HG03571 (cell line): ENCODE measurements at regions not wholly inside any gene's neighbourhood (a gene's known extent, or its start where the extent isn't known, plus 50 kb on each side); places are given as distances from the start of the nearest gene placed in this dataset.

Experiments
- ATAC-seq: cut with Tn5 transposase; IDR thresholded peaks from one replicate; pipeline ENCODE4 v1.9.1; 2021; ENCODE audit not compliant: unreplicated experiment

DNA sequence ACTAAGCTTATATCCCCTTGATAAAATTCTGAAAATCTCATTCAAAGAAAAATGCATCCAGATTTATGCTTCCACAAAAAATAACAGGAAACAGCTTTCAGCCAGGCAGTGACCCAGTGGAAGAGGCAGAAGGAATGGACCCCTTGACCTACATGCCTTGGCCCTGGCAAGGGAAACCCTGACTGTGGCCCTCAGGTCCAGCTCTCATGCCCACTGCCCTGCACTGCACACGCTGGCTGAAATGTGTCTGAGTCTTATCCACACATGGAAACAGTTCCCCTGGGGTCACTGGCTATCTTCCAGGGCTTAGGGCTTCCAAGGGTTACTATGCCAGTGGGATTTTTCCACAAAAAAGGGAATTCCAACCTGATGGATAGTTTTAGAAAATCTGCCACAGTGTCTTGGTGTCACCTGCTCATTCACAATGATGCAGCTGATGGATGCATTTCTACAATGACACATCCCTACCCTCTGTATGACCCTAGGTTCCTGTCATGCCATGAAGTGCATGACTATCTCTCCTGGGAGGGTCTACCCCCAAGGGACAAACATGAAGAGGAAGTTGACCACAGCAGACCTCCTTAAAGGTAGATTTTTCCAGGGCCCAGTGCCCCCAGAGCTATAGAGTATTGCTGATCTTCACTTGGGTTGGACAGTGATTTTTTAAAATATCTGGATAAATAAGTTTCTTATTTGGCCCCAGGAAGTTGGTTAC lies 121.9 kb upstream of the CD93 start:
- no peak for ATAC-seq

DNA sequence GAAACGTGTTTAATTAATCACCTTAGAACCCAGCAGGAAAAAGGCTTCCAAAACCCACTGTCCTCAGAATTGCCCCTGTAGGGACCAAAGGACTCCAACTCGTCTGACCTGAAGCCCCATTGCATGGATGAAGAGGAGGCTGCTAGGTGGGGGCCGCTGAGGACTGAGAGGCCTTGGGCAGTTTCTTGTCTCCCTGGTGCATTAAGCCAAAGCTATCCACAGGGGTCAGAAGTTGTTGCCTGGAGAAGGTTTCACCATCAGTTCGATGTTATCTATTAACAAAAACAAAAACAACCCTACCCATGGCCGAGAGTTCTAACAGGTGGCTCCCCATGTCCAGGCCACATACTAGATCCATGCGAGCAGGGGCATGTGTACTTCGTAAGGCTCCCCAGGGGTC lies 120.9 kb upstream of the CD93 start:
- no peak for ATAC-seq

DNA sequence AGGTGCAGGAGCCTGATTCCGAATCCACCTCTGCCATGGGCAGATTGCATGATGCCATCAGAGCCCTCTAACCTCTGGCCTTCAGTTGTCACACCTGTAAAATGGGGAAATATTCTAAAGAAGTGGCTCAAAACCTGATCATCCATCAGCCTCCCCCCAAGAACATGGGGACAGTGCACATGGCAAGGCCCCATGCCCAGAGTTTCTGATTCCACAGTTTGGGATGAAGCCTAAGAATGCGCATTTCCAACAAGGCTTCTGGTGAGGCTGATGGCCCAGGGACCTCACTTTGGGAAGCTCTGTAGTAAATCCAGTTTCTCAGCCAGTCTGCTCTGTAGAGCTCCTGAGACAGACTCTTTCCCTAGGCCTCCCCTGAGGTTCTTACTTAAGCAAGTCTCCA lies 119.9 kb upstream of the CD93 start:
- ATAC-seq, result no peak

DNA sequence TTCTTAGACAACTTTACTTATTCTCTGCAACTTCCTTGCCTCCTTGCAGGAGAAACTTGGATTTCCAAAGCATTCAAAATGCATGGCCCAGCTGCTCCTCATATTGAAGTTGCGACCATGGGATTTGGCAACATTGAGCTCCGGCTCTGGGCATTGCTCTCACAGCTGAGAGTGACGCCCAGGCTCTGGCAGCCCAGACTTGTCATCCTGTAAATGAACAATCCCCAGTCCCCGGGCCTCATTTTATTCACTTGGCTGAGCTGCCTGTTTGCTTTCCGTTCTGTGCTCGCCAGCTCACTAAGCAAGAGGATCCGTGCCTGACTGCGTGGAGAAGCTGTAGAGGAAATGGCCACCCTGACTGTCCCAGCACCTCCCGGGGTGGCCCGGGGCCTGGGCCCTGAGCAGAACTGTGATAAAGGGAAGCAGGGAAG lies 119.5 kb upstream of the CD93 start:
- ATAC-seq, result no peak

DNA sequence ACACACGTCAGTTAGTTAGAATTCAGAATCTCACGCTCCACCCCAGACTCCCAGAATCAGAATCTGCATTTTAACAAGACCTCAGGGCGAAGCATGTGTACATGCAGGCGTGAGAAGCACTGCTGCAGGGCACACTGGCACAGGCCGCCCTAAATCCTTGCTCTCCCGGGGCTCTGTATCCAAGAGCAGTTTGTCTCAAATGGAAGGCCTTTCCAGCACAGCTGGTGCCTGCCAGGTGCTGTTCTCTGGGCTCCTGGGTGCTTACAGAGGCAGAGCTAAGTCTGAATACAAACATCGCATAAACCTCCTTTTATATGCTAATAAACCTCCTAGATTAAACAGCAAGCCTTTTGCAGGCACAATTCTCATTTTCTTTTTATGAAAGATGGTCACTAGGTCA lies 119.1 kb upstream of the CD93 start:
- ATAC-seq, result no peak

DNA sequence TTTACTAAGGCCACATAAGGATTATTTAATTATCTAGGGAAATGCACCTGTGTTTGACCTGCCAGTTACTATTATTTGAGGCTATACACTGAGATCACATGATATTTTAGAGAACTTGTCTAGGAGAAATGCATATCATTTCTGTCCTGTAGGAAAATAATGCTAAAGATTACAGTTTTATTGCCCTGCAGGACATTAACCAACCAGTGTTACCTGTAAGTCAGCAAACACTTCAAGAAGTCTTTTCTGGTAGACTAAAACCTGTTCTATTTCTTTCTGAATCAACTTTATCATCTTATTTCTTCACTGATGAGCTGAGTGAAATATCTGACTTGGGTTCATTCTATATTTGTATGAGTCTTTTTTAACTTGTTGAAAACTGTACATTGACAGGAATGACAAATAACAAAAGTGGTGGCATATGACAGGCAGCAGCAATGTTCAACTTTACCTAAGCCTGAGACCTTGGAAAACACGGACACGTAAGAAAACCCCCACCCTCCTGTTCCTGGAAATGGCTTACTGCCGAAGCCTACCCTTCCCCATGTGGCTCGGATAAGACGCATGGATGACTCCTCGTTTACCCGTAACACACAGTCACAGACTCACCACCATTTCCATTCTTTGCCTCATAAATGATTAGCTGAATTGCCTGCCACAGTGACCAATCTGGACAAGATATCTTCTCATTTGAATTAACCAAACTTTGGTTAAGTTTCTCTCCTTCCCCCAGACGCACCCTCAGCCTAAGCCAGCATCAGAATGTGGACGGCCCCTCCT lies 118.0 kb upstream of the CD93 start:
- ATAC-seq, result no peak

DNA sequence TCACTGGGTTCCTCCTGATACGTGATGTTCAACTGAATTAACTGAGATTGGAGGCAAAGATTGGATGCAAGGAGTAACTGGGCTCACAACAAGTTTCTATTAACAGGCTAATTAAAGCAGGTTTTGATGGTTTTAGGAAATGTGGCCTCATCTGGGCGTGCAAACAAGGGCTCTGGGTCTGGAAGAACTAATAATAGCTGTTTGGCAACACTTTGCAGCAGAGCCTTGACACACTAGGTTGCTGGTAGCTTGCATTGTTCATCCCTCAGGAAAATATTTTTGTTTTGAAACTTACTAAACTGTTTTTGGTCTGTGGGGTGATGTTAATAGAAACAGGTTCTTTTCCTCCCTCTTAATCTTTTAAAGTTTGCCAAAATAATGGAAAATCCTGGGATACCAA lies 117.2 kb upstream of the CD93 start:
- no peak for ATAC-seq

DNA sequence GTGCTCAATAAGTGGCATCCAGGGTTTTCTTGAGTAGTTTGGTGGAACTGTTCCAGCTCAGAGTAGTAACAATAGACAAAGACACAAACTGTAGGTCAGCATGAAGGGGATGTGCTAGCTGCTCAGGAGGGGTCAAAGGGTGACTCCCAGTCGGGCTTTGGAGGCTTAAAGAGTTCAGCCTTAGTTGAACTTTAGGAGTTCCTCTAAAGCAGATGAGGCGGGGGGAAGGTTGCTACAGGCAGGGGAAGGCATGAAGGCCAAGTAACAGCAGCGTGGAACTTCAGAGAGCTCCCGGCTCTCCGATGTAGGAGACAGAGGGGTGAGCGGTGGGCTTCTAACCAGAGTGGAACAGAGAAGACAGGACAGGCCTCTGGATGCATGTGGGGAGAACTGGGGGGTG lies 115.5 kb upstream of the CD93 start:
- ATAC-seq, result no peak

DNA sequence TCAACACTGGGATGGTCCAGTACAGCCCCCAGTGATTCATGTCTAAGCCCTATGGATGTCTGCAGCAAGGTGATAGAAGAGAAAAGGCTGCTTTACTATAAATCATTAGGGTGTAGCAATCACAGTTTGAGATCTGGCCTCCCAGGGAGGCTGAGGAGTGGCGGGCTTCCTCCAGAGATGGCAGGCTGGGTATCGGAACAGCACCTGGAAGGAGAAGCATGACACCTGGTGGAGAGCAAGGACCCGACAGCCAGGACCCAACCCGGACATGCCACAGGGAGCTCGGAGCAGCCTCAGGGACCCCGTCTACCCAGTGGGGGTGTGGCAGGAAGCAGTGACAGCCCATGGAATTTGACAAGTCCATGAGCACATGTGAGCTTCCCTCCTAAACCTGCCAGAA lies 114.8 kb upstream of the CD93 start:
- no peak for ATAC-seq

DNA sequence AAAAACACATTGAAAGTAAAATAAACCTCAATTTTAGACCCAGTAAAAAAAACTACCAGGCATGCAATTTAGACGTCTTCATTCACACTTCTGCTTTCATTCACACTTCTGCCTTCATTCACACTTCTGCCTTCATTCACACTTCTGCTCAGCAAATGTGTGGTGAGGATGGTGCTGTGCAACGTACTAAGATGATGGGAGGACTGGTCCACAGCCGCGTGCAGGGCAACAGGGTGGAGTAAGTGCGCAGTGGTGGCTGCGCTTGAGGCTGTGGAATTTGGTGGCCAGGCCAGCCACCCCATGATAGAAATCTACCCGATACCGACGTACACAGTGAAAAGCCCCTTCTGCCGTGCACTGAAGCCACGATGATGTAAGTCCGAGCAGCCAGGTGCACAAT lies 114.3 kb upstream of the CD93 start:
- ATAC-seq, result no peak

DNA sequence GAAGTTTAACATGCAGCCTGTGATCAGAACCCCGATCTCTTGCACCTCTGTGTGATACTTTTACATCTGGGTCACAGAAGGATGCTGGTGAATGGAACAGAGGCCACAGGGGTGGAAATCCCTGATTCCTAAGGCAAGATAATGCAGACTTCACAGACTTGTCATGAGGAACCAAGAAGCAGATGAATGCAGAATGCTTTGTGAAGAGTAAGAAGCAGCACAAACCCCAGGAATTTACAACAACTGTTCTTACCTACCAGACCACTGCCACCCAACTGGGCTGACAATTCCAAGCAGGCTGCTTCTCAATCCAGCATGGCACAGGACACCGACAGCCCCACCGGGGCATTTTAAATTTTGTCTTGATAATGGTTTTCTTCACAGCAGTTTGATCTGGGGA lies 113.2 kb upstream of the CD93 start:
- ATAC-seq, result no peak

DNA sequence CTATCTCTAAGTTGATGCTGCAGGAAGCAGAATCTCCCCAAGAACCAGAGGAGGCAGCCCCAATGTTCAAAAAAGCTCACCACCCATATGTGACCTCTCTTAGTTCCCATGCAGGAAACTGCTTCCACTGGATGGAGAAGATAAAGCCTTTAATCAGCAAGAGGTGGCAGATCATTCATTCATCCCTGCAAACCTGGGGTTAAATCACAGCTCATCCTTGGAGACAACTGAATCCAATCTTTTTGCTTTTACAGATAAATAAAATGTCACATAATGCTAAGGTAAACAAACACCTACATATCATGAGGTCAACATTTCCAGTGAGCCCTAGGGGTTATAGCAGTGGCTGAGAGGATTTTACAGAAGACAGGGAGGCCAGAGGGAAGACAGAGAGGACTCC lies 112.7 kb upstream of the CD93 start:
- no peak for ATAC-seq

DNA sequence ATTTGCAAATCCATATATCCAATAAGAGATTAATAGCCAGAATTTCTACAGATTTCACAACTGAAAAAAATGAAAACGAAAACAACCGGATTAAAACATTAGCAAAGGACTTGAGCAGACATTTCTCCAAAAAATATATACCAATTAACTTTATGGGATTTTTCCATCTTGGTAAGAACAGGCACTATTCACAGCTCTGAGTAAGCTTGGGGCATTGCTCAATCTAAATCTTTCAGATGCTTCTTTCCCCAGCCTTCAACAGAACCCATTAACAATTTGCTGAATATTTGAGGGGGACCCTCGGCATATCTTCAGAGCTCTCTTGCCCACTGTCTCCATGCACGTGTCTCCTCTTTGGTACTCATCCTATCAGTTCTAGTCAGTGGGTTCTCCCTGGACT lies 111.7 kb upstream of the CD93 start:
- ATAC-seq, result no peak

DNA sequence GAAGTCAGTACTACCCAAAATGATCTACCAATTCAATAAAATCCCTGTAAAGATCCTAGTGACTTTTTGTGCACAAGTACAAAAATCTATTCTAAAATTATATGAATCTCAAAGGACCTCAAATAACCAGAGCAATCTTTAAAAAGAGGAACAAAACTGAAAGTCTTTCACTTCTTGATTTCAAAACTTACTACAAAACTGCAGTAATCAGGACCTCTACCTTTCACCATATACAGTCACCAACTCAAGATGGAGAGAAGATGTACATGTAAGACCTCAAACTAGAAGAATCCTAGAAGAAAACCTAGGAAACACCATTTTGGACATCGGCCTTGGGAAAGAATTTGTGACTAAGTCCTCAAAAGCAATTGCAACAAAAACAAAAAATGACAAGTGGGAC lies 109.5 kb upstream of the CD93 start:
- ATAC-seq, result no peak

DNA sequence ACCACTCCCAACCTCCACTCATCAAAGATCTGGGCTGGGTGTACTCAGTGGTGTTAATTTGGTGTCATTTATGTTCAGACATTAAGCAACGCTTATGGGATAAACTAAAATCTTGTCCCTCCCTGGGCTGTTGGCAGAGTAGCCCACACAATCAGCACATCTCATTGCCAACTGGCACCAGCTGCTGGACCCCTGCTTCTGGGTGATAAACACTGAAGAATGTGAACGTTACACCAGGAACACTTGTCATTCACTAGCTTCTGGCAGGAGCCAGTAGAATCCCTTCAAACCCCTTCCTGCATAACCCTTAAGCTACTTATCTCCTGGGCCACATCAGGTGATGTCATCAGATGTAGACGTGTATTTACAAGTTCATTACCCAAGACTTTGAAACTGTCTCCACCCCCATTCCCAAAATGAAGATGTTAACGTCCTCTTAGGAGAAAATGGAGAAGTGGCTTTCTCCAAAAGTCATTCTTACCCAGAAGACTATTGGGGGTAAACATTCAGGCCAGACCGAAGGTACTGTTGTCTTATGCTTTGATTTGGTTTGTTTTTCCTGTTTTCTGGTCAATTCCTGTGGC lies 107.8 kb upstream of the CD93 start:
- ATAC-seq, result no peak

DNA sequence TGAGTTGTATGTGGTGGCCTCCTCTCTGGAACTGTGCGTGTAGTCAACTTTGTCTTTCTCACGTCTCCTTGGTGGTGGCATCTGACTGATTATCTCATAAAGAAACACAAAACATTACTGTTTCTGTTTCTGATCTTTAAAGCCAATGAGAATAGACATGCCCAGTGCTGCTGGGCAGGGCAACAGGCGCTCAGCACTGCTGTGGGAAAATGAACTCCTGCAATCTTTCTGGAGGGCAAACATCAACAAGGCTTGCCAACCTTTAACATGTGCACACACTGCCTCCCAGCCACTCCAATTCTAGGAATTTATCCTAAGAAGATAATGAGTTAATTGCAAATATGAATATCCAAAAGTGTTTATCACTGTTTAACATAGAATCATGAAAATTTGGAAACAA lies 106.3 kb upstream of the CD93 start:
- ATAC-seq, result no peak

DNA sequence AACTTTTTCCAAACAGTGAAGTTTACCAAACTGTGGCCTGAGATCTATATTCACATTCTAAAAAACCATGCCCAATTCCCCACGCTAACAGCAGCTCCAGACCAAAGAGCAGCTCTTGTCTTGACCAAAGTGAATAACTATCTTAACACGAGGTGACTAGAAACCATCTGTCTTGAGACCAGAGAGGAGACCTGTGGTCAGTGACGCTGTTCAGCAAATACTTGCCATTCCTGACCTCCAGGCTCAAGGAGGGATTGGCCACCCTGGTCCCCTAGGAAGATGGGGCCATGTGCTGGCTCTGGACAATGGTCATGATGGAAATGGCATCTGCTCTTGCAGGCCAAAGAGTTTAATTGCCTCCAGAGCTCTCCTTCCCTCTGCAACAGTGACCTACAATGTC lies 104.4 kb upstream of the CD93 start:
- ATAC-seq, result no peak

DNA sequence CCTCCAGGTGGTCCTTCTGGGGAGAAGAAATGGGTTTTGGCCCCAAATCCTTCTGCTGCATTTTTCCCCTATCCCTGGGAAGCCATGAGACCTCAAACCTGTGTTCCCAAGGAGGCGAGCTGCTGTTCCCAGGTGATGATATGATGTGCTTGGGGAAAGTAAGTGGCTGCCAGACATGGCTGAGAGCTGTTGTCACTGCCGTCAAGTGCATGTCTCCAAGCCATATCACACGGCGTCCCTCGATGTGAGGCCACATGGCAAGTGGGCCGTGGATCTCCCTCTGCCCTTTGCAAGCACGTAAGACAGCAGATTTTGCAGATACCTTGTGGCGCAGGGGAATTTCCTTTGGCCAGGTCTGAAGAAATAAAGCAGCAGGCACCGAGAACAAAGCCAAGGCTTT lies 103.7 kb upstream of the CD93 start:
- ATAC-seq, result no peak

DNA sequence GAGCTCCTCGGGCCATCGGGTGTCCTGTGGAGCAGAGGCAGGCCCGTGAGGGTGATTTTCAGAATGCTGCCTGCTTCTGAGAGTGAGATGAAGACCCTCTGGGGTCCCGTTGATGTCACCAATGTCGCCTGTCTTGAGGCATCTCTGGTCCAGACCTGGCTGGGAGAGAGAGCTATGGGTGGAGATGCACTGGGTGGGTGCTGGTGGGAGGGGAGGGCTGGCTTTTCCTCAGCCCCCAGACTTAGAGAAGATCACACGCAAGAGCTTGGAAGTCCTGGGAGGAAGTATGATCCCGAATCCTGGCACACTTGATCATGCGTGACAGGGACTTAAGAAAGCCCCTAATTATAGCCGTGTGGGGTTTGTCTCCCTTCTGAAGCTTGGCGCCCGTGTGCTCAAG lies 103.2 kb upstream of the CD93 start:
- ATAC-seq, result no peak

DNA sequence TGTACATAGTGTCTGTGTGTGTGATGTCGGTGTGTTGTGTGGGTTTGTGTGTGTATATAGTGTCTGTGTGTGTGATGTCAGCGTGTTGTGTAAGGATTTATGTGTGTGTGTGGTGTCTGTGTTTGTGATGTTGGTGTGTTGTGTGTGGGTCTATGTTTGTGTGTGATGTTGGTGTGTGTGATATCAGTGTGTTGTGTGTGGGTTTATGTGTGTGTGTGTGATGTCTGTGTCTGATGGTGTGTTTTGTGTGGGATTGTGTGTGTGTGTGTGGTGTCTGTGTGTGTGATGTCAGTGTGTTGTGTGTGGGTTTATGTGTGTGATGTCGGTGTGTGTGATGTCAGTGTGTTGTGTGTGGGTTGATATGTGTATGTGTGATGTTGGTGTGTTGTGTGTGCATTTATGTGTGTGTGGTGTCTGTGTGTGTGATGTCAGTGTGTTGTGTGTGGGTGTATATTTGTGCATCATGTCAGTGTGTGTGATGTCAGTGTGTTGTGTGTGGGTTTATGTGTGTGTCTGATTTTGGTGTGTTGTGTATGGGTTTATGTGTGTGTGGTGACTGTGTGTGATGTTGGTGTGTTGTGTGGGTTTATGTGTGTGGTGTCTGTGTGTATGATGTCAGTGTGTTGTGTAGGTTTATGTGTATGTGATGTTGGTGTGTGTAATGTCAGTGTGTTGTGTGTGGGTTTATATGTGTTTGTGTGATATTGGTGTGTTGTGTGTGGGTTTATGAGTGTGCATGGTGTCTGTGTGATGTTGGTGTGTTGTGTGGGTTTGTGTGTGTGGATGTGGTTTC lies 102.4 kb upstream of the CD93 start:
- no peak for ATAC-seq

DNA sequence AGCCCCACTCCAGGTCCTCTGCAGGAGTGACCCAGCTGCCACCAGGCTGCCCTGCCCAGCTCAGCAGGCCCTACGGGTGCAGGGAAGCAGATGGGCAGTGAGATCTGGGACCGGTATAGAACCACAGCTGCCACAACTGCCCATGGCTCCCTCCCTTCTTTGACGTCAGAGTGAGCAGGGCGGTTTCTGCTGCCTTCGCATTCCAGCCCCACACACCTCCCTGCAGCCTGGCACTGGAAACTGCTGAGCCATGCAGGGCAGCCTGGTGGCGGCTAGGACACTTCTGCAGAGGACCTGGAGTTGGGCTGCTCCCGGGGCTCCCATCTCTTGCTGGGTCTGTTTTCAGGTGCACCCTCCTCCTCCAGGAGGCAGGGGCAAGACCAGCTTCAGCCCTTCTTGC lies 101.6 kb upstream of the CD93 start:
- ATAC-seq, result no peak

DNA sequence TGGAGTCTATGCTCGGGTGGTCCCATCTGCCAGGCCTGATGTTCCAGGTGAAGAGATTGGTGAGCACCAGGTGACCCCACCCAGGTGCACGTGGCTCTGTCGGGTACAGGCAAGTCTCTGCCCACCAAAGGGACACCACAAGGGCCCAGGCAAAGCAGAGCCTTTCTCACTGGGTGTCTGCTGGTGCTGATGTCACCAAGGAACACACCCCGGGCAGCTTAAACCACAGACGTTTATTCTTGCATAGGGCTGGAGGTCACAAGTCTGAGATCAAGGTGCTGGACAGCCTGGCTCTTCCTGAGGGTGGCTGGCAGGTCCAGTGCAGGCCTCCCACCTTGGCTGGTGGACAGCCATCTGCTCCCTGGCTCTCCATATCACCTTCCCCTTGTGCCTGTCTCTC lies 100.7 kb upstream of the CD93 start:
- no peak for ATAC-seq
